ENCODE measurements at regions not wholly inside any gene's neighbourhood (a gene's known extent, or its start where the extent isn't known, plus 50 kb on each side); places are given as distances from the start of the nearest gene placed in this dataset.

- TF ChIP-seq CTCF (IDR thresholded peaks at IDR 0.05) = no peak
- no peak for TF ChIP-seq POLR2AphosphoS5 (IDR thresholded peaks at IDR 0.05; ENCODE audit: insufficient read depth in 1 of 2, low read depth in 1 of 2)
Measured at GRCh38 chr11:115699326-115699725, 195.1 kb upstream of the CADM1 start.
